Nephron (organoid): ENCODE measurements at regions not wholly inside any gene's neighbourhood (a gene's known extent, or its start where the extent isn't known, plus 50 kb on each side); places are given as distances from the start of the nearest gene placed in this dataset.

ENCODE experiments used
- H3K27ac Mint-ChIP-seq, 3 experiments: 2 replicates each; pipeline ENCODE4 v1.8.0; 2020; ENCODE audit warnings: mixed read lengths in 3 of 3, mild to moderate bottlenecking in 2 of 3, moderate library complexity in 1 of 3
- H3K27me3 Mint-ChIP-seq: 2 replicates; pipeline ENCODE4 v1.8.0; 2021; ENCODE audit warnings: low read depth, mild to moderate bottlenecking, moderate library complexity, mixed read lengths
- H3K36me3 Mint-ChIP-seq: 2 replicates; pipeline ENCODE4 v1.8.0; 2020; ENCODE audit warnings: low read depth, mixed read lengths
- H3K4me1 Mint-ChIP-seq: 2 replicates; pipeline ENCODE4 v1.8.0; 2020; ENCODE audit warnings: mixed read lengths
- H3K4me3 Mint-ChIP-seq, 3 experiments: 2 replicates each; pipeline ENCODE4 v1.8.0; 2020; ENCODE audit warnings: mild to moderate bottlenecking in 3 of 3, mixed read lengths in 3 of 3, moderate library complexity in 2 of 3
- H3K9me3 Mint-ChIP-seq: 2 replicates; pipeline ENCODE4 v1.8.0; 2020; ENCODE audit warnings: mixed read lengths
- TF ChIP-seq, protein P1 (sequence below), 3 experiments: fragments of 200-600 bp; sonication (generic); IDR thresholded peaks; one replicate each; pipeline ENCODE4 v1.5.0; 2021; ENCODE audit warnings: antibody characterized with exemption in 3 of 3; ENCODE audit not compliant: unreplicated experiment in 3 of 3

DNA sequence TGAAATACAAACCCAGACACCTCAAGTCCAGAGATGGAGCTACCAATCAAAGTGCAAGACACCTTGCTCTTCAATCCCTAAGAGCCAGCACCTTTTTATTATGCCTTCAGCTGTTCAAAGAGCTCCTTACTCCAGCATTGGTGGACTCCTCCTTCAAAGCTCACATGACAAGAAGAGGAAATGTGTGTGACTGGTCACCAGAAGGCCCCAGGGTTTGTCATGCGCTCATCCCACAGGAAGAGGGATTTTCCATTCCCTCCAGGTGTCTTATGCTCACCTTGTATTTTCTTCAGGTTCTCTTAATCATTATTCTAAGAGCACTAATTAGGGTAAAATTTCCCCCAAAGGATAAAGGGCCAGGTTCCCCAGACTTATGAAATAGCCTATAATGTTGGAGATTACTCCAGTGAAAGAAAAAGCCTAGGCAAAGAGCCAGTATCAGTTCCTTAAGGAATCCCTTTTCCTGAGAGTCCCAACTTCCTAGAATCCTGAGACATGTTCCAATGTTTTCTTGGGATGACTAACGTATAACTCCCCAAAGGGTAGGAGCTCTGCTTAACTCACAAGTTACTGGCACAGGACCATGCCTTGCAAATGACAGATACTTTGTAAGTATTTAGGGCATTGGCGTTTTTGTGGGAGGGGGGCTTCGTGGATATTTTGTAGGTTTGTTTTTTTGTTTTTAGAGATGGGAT is 56.9 kb upstream of the SOX9 start:
- H3K4me3 Mint-ChIP-seq: no peak overlapping the region
- H3K27me3 Mint-ChIP-seq: peaks cover 8% of the 10 kb centered on the region
- TF ChIP-seq, protein P1, sequence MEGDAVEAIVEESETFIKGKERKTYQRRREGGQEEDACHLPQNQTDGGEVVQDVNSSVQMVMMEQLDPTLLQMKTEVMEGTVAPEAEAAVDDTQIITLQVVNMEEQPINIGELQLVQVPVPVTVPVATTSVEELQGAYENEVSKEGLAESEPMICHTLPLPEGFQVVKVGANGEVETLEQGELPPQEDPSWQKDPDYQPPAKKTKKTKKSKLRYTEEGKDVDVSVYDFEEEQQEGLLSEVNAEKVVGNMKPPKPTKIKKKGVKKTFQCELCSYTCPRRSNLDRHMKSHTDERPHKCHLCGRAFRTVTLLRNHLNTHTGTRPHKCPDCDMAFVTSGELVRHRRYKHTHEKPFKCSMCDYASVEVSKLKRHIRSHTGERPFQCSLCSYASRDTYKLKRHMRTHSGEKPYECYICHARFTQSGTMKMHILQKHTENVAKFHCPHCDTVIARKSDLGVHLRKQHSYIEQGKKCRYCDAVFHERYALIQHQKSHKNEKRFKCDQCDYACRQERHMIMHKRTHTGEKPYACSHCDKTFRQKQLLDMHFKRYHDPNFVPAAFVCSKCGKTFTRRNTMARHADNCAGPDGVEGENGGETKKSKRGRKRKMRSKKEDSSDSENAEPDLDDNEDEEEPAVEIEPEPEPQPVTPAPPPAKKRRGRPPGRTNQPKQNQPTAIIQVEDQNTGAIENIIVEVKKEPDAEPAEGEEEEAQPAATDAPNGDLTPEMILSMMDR (IDR thresholded peaks at IDR 0.05; ENCODE audit: unreplicated experiment in 3 of 3): no peak
- H3K36me3 Mint-ChIP-seq: no peaks in the 10 kb centered on the region
- H3K4me1 Mint-ChIP-seq: peaks cover 7% of the 10 kb centered on the region
- no peak overlapping the region for H3K27ac Mint-ChIP-seq
- H3K9me3 Mint-ChIP-seq: peaks cover 3% of the 10 kb centered on the region

GRCh38 chr17:72064606-72065193 is 56.1 kb upstream of the SOX9 start:
- peaks cover 3% of the 10 kb centered on the region for H3K4me1 Mint-ChIP-seq
- H3K36me3 Mint-ChIP-seq: no peaks in the 10 kb centered on the region
- peaks cover 3% of the 10 kb centered on the region for H3K9me3 Mint-ChIP-seq
- no peak overlapping the region for H3K4me3 Mint-ChIP-seq
- H3K27ac Mint-ChIP-seq: no peak overlapping the region
- H3K27me3 Mint-ChIP-seq: peaks cover 4% of the 10 kb centered on the region
- TF ChIP-seq, protein P1 (IDR thresholded peaks at IDR 0.05; ENCODE audit: unreplicated experiment in 3 of 3): no peak

- Mint-ChIP-seq H3K4me3 (no peak overlapping the region), H3K4me1 (no peaks in the 10 kb centered on the region), H3K9me3 (peaks cover 3% of the 10 kb centered on the region), H3K36me3 (no peaks in the 10 kb centered on the region), H3K27me3 (peaks cover 4% of the 10 kb centered on the region), H3K27ac (no peak overlapping the region)
- TF ChIP-seq, protein P1 (IDR thresholded peaks at IDR 0.05; ENCODE audit: unreplicated experiment in 3 of 3): no peak
Observed at GRCh38 chr17:72065556-72065955, 55.3 kb upstream of the SOX9 start.

- H3K36me3 Mint-ChIP-seq: no peaks in the 10 kb centered on the region
- H3K27ac Mint-ChIP-seq: no peak overlapping the region
- H3K4me1 Mint-ChIP-seq: no peaks in the 10 kb centered on the region
- H3K9me3 Mint-ChIP-seq: peaks cover 3% of the 10 kb centered on the region
- no peak overlapping the region for H3K4me3 Mint-ChIP-seq
- no peaks in the 10 kb centered on the region for H3K27me3 Mint-ChIP-seq
- TF ChIP-seq, protein P1 (IDR thresholded peaks at IDR 0.05; ENCODE audit: unreplicated experiment in 3 of 3): no peak
Observed at GRCh38 chr17:72068643-72069042, 52.2 kb upstream of the SOX9 start.

GRCh38 chr17:72069586-72070202 is 51.1 kb upstream of the SOX9 start:
- H3K4me3 Mint-ChIP-seq: no peak overlapping the region
- H3K9me3 Mint-ChIP-seq: peaks cover 3% of the 10 kb centered on the region
- no peaks in the 10 kb centered on the region for H3K27me3 Mint-ChIP-seq
- H3K27ac Mint-ChIP-seq: no peak overlapping the region
- no peaks in the 10 kb centered on the region for H3K4me1 Mint-ChIP-seq
- TF ChIP-seq, protein P1 (IDR thresholded peaks at IDR 0.05; ENCODE audit: unreplicated experiment in 3 of 3): no peak
- H3K36me3 Mint-ChIP-seq: no peaks in the 10 kb centered on the region
